Left renal cortex interstitium (tissue), 4 donors: ENCODE measurements at regions not wholly inside any gene's neighbourhood (a gene's known extent, or its start where the extent isn't known, plus 50 kb on each side); places are given as distances from the start of the nearest gene placed in this dataset.

Source experiments
- DNase-seq, 4 donors: peaks; one replicate each; pipeline ENCODE4 v3.0.0-alpha.2; 2013; ENCODE audit warnings: low read depth in 4 of 4, low spot score in 2 of 4, missing footprints in 1 of 4

DNA sequence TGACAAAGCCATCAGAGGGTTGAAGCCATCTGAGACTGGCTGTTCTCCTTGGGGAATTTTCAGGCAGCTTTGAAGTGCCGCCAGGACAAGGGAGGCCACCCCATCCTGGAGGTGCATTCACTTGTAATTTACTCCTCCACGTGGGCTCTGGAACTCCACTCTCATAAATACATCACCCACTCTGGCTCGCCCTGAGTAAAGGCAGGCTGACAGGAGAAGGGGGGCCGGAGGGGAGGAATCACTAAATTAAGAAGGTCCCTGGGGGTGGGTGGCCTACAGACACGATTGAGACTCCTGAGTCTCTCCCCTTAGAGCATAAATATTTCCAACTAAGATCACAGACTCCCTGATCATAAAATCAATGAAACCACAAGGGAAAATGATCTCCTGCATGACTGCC lies 56.3 kb upstream of the HNF1B start:
- DNase-seq, result no peak

GRCh38 chr17:37797206-37797605 lies 52.3 kb upstream of the HNF1B start:
- no peak for DNase-seq

DNA sequence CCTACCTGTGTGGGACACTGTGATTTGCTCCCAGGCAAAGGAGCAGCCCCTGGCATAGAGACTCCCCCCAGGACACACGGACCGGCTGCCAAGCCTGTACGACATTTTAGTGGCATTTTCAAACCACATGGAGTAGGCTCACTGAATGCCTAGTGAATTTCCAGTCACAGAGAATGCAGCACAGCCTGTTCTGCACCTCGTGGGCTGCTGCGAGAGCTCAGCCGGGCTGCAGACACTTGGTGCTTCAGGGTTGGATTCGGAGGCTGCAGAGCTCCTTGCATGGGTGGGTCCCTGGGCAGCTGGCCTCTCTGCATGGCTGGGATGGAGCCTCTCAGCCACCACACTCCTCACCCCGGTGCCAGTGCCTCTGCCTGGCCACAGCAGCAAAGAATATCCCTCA lies 51.2 kb upstream of the HNF1B start:
- DNase-seq, result no peak
